ENCODE measurements at regions not wholly inside any gene's neighbourhood (a gene's known extent, or its start where the extent isn't known, plus 50 kb on each side); places are given as distances from the start of the nearest gene placed in this dataset.

DNA sequence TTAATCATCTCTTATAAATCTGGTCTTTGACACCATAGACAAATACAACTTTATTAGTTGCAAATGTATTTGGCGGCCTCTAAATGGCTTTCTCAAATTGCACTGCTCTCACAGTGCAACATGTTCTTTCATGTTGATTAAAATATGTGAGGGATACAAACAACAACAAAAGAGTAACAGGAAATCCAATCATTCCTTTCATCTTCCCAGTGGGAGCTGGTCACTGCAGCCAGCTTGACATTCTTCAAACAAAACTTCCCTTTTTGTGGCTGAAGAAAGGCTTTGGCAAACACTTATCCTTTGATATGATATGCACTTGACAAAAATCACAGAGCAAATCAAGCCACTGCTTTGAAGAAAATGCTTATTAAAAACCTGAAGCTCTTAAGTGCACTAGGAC, 973.6 kb downstream of the EPHA3 start:
- TF ChIP-seq CTCF (IDR thresholded peaks at IDR 0.05) = no peak
- TF ChIP-seq, protein P1, sequence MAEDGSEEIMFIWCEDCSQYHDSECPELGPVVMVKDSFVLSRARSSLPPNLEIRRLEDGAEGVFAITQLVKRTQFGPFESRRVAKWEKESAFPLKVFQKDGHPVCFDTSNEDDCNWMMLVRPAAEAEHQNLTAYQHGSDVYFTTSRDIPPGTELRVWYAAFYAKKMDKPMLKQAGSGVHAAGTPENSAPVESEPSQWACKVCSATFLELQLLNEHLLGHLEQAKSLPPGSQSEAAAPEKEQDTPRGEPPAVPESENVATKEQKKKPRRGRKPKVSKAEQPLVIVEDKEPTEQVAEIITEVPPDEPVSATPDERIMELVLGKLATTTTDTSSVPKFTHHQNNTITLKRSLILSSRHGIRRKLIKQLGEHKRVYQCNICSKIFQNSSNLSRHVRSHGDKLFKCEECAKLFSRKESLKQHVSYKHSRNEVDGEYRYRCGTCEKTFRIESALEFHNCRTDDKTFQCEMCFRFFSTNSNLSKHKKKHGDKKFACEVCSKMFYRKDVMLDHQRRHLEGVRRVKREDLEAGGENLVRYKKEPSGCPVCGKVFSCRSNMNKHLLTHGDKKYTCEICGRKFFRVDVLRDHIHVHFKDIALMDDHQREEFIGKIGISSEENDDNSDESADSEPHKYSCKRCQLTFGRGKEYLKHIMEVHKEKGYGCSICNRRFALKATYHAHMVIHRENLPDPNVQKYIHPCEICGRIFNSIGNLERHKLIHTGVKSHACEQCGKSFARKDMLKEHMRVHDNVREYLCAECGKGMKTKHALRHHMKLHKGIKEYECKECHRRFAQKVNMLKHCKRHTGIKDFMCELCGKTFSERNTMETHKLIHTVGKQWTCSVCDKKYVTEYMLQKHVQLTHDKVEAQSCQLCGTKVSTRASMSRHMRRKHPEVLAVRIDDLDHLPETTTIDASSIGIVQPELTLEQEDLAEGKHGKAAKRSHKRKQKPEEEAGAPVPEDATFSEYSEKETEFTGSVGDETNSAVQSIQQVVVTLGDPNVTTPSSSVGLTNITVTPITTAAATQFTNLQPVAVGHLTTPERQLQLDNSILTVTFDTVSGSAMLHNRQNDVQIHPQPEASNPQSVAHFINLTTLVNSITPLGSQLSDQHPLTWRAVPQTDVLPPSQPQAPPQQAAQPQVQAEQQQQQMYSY (CRISPR knock-in tag; IDR thresholded peaks at IDR 0.05) = no peak
- TF ChIP-seq SP1 (CRISPR knock-in tag; conservative IDR thresholded peaks at IDR 0.05) = no peak

All from WTC11 (cell line).